ENCODE measurements at regions not wholly inside any gene's neighbourhood (a gene's known extent, or its start where the extent isn't known, plus 50 kb on each side); places are given as distances from the start of the nearest gene placed in this dataset.

DNA sequence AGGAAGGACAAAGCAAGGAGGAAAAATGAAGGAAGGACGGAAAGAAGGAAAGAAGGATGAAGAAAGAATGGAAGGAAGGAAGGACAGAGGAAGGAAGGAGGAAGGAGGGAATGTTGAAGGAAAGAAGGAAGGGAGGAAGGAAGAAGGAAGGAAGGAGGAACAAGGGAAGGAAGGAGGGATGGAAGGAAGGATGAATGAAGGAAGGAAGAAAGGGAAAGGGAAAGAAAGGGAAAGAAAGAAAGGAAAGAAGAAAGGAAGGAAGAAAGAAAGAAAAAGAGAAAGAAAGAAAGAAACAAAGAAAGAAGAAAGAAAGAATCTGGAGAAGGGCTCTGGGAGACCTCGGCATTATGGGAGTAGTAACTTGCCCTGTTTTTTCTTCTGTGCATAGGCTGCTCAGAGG, 70.8 kb upstream of the SHISA3 start:
- ChIA-PET POLR2A (no interaction called here), CTCF (no interaction called here)
- DNase-seq (ENCODE audit: extremely low spot score), result no peak
- TF ChIP-seq CTBP1 (IDR thresholded peaks at IDR 0.05; ENCODE audit: borderline replicate concordance) (no peak), SP1 (IDR thresholded peaks at IDR 0.05) (no peak), SUZ12 (IDR thresholded peaks at IDR 0.05) (no peak), BHLHE40 (IDR thresholded peaks at IDR 0.05; ENCODE audit: borderline replicate concordance) (no peak), ZNF384 (IDR thresholded peaks at IDR 0.05) (no peak)

DNA sequence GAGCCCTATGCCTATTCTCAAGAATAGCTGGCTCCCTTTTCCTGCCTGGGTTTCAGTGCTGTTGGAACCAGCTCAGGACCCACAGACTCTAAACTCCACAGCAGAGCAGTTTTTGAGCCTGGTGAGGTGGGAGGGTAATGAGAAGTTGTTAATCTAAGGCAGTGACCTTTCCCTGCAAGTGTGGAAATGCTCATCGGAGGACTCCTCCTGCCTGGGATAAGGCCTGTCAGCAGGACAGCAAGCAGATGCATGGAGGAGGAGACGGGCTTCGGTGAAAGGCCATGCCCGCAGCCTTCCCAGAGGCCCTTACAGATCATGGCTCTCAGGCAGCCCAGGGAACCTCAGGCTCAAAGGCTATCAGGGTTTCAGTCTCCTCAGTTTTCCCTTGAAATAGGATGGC, 70.0 kb upstream of the SHISA3 start:
- ChIA-PET CTCF (no interaction called here), POLR2A (no interaction called here)
- DNase-seq (ENCODE audit: extremely low spot score), result no peak
- TF ChIP-seq BHLHE40 (IDR thresholded peaks at IDR 0.05; ENCODE audit: borderline replicate concordance), result no peak
- no peak for TF ChIP-seq L3MBTL2 (conservative IDR thresholded peaks at IDR 0.05)
- no peak for TF ChIP-seq FOXA1 (IDR thresholded peaks at IDR 0.05)
- no peak for TF ChIP-seq FOXK2 (IDR thresholded peaks at IDR 0.05)
- no peak for TF ChIP-seq NFRKB (IDR thresholded peaks at IDR 0.05)
- no peak for TF ChIP-seq ZNF384 (IDR thresholded peaks at IDR 0.05)
- no peak for TF ChIP-seq SP1 (IDR thresholded peaks at IDR 0.05)
- TF ChIP-seq TARDBP (IDR thresholded peaks at IDR 0.05), result no peak
- no peak for TF ChIP-seq HDGF (IDR thresholded peaks at IDR 0.05; ENCODE audit: borderline replicate concordance)
- no peak for TF ChIP-seq LEF1 (IDR thresholded peaks at IDR 0.05; ENCODE audit: borderline replicate concordance)
- no peak for TF ChIP-seq FOXM1 (IDR thresholded peaks at IDR 0.05; ENCODE audit: borderline replicate concordance)

- DNase-seq (ENCODE audit: extremely low spot score), result no peak
- CTCF ChIA-PET, result interaction anchor here (0.6 kb wide), 1 partner anchor 28 kb away, joined by 3 read pairs; no protein-coding TSS in a partner anchor
- TF ChIP-seq SP1 (IDR thresholded peaks at IDR 0.05) (no peak), TARDBP (IDR thresholded peaks at IDR 0.05) (no peak), NFRKB (IDR thresholded peaks at IDR 0.05) (no peak), ZNF384 (IDR thresholded peaks at IDR 0.05) (no peak), ELF4 (IDR thresholded peaks at IDR 0.05) (no peak), CTBP1 (IDR thresholded peaks at IDR 0.05; ENCODE audit: borderline replicate concordance) (no peak), FOXK2 (IDR thresholded peaks at IDR 0.05) (no peak), LEF1 (IDR thresholded peaks at IDR 0.05; ENCODE audit: borderline replicate concordance) (no peak), ARNT (IDR thresholded peaks at IDR 0.05) (no peak), FOXA1 (IDR thresholded peaks at IDR 0.05) (no peak), BHLHE40 (IDR thresholded peaks at IDR 0.05; ENCODE audit: borderline replicate concordance) (no peak), SUZ12 (IDR thresholded peaks at IDR 0.05) (no peak), L3MBTL2 (conservative IDR thresholded peaks at IDR 0.05) (no peak), FOXM1 (IDR thresholded peaks at IDR 0.05; ENCODE audit: borderline replicate concordance) (no peak), HDGF (IDR thresholded peaks at IDR 0.05; ENCODE audit: borderline replicate concordance) (no peak)
- TF ChIP-seq, protein P1, sequence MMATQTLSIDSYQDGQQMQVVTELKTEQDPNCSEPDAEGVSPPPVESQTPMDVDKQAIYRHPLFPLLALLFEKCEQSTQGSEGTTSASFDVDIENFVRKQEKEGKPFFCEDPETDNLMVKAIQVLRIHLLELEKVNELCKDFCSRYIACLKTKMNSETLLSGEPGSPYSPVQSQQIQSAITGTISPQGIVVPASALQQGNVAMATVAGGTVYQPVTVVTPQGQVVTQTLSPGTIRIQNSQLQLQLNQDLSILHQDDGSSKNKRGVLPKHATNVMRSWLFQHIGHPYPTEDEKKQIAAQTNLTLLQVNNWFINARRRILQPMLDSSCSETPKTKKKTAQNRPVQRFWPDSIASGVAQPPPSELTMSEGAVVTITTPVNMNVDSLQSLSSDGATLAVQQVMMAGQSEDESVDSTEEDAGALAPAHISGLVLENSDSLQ (IDR thresholded peaks at IDR 0.05), result no peak
- POLR2A ChIA-PET, result no interaction called here
Measured at GRCh38 chr4:42328978-42329377, 68.3 kb upstream of the SHISA3 start.

- POLR2A ChIA-PET, result no interaction called here
- CTCF ChIA-PET, result interaction anchor here (0.6 kb wide), 1 partner anchor 28 kb away, joined by 3 read pairs; no protein-coding TSS in a partner anchor
- no peak for TF ChIP-seq CTBP1 (IDR thresholded peaks at IDR 0.05; ENCODE audit: borderline replicate concordance)
- no peak for DNase-seq (ENCODE audit: extremely low spot score)
Measured at GRCh38 chr4:42329421-42329820, 67.9 kb upstream of the SHISA3 start.

- CTCF ChIA-PET, result no interaction called here
- no peak for DNase-seq (ENCODE audit: extremely low spot score)
- POLR2A ChIA-PET, result no interaction called here
- no peak for TF ChIP-seq SUZ12 (IDR thresholded peaks at IDR 0.05)
- no peak for TF ChIP-seq L3MBTL2 (conservative IDR thresholded peaks at IDR 0.05)
- no peak for TF ChIP-seq ELF4 (IDR thresholded peaks at IDR 0.05)
- TF ChIP-seq NFRKB (IDR thresholded peaks at IDR 0.05), result no peak
- no peak for TF ChIP-seq SP1 (IDR thresholded peaks at IDR 0.05)
Measured at GRCh38 chr4:42330002-42330592, 67.2 kb upstream of the SHISA3 start.

- CTCF ChIA-PET, result no interaction called here
- TF ChIP-seq ELF4 (IDR thresholded peaks at IDR 0.05), result no peak
- no peak for TF ChIP-seq NFRKB (IDR thresholded peaks at IDR 0.05)
- no peak for TF ChIP-seq FOXM1 (IDR thresholded peaks at IDR 0.05; ENCODE audit: borderline replicate concordance)
- no peak for TF ChIP-seq LEF1 (IDR thresholded peaks at IDR 0.05; ENCODE audit: borderline replicate concordance)
- TF ChIP-seq TARDBP (IDR thresholded peaks at IDR 0.05), result no peak
- no peak for TF ChIP-seq CTBP1 (IDR thresholded peaks at IDR 0.05; ENCODE audit: borderline replicate concordance)
- TF ChIP-seq ARNT (IDR thresholded peaks at IDR 0.05), result no peak
- TF ChIP-seq SUZ12 (IDR thresholded peaks at IDR 0.05), result no peak
- TF ChIP-seq ZNF384 (IDR thresholded peaks at IDR 0.05), result no peak
- no peak for TF ChIP-seq L3MBTL2 (conservative IDR thresholded peaks at IDR 0.05)
- no peak for DNase-seq (ENCODE audit: extremely low spot score)
- POLR2A ChIA-PET, result no interaction called here
Measured at GRCh38 chr4:42331040-42331439, 66.2 kb upstream of the SHISA3 start.

- no peak for DNase-seq (ENCODE audit: extremely low spot score)
- ChIA-PET CTCF (no interaction called here), POLR2A (no interaction called here)
- no peak for TF ChIP-seq FOXK2 (IDR thresholded peaks at IDR 0.05)
- no peak for TF ChIP-seq L3MBTL2 (conservative IDR thresholded peaks at IDR 0.05)
- TF ChIP-seq TARDBP (IDR thresholded peaks at IDR 0.05), result no peak
- TF ChIP-seq LEF1 (IDR thresholded peaks at IDR 0.05; ENCODE audit: borderline replicate concordance), result no peak
- no peak for TF ChIP-seq NFRKB (IDR thresholded peaks at IDR 0.05)
- TF ChIP-seq BHLHE40 (IDR thresholded peaks at IDR 0.05; ENCODE audit: borderline replicate concordance), result no peak
- TF ChIP-seq SUZ12 (IDR thresholded peaks at IDR 0.05), result no peak
- TF ChIP-seq SP1 (IDR thresholded peaks at IDR 0.05), result no peak
Measured at GRCh38 chr4:42331914-42332368, 65.3 kb upstream of the SHISA3 start.

- no peak for DNase-seq (ENCODE audit: extremely low spot score)
- CTCF ChIA-PET, result no interaction called here
- POLR2A ChIA-PET, result no interaction called here
Measured at GRCh38 chr4:42339935-42340406, 57.3 kb upstream of the SHISA3 start.

More at GRCh38 chr4:42339935-42340406, 57.3 kb upstream of the SHISA3 start:
- no peak for TF ChIP-seq SP1 (IDR thresholded peaks at IDR 0.05)
- TF ChIP-seq ELF4 (IDR thresholded peaks at IDR 0.05), result no peak
- no peak for TF ChIP-seq SUZ12 (IDR thresholded peaks at IDR 0.05)
- TF ChIP-seq FOXA1 (IDR thresholded peaks at IDR 0.05), result no peak
- no peak for TF ChIP-seq ARNT (IDR thresholded peaks at IDR 0.05)
- TF ChIP-seq L3MBTL2 (conservative IDR thresholded peaks at IDR 0.05), result no peak
- no peak for TF ChIP-seq ZNF384 (IDR thresholded peaks at IDR 0.05)
- TF ChIP-seq LEF1 (IDR thresholded peaks at IDR 0.05; ENCODE audit: borderline replicate concordance), result no peak
- TF ChIP-seq HDGF (IDR thresholded peaks at IDR 0.05; ENCODE audit: borderline replicate concordance), result no peak
- no peak for TF ChIP-seq NFRKB (IDR thresholded peaks at IDR 0.05)
- no peak for TF ChIP-seq FOXK2 (IDR thresholded peaks at IDR 0.05)
- TF ChIP-seq TARDBP (IDR thresholded peaks at IDR 0.05), result no peak
- no peak for TF ChIP-seq BHLHE40 (IDR thresholded peaks at IDR 0.05; ENCODE audit: borderline replicate concordance)
- TF ChIP-seq CTBP1 (IDR thresholded peaks at IDR 0.05; ENCODE audit: borderline replicate concordance), result no peak
- TF ChIP-seq, protein P1 (IDR thresholded peaks at IDR 0.05), result no peak
